K562 (cell line): ENCODE measurements at regions not wholly inside any gene's neighbourhood (a gene's known extent, or its start where the extent isn't known, plus 50 kb on each side); places are given as distances from the start of the nearest gene placed in this dataset.

Experiments used
- ATF7 ChIP-seq: fragments of 450-650 bp; IDR thresholded peaks from 2 replicates; pipeline ENCODE4 v1.7.1; 2014; ENCODE audit warnings: mild to moderate bottlenecking, moderate library complexity
- FOXA3 ChIP-seq, 2 experiments: fragments of 450-650 bp in 1 of 2; sonication (generic) in 1 of 2; formaldehyde crosslinking; IDR thresholded peaks in 1 of 2; conservative IDR thresholded peaks in 1 of 2; 2 replicates each; pipeline versions ENCODE4 v1.4.0 to v1.8.0; 2020 to 2022; ENCODE audit warnings: mild to moderate bottlenecking in 2 of 2, missing genetic modification reagents in 1 of 2
- ZNF121 ChIP-seq: sonication (generic); formaldehyde crosslinking; conservative IDR thresholded peaks from 2 replicates; pipeline ENCODE4 v1.8.0; 2022; ENCODE audit warnings: missing genetic modification reagents
- ZNF639 ChIP-seq, 2 experiments: fragments of 200-800 bp in 1 of 2; sonication (Bioruptor generic) in 1 of 2; sonication (generic) in 1 of 2; formaldehyde crosslinking in 1 of 2; IDR thresholded peaks in 1 of 2; conservative IDR thresholded peaks in 1 of 2; 2 replicates each; pipeline versions ENCODE4 v1.5.0 to v1.6.1; 2016 to 2020; ENCODE audit warnings: missing compliant biosample characterization in 1 of 2, missing genetic modification characterization in 1 of 2, missing genetic modification reagents in 1 of 2
- TF ChIP-seq, protein P1 (sequence below), 3 experiments: IDR thresholded peaks in 2 of 3; conservative IDR thresholded peaks in 1 of 3; 2 replicates each; pipeline ENCODE4 v1.5.1; 2011 to 2012; ENCODE audit warnings: low read length in 3 of 3, mild to moderate bottlenecking in 3 of 3, control low read depth in 2 of 3, improper control_type of control experiment in 1 of 3, inconsistent platforms in 1 of 3, low read depth in 1 of 3, mixed read lengths in 1 of 3, moderate library complexity in 1 of 3; ENCODE audit not compliant: insufficient read depth in 2 of 3

DNA sequence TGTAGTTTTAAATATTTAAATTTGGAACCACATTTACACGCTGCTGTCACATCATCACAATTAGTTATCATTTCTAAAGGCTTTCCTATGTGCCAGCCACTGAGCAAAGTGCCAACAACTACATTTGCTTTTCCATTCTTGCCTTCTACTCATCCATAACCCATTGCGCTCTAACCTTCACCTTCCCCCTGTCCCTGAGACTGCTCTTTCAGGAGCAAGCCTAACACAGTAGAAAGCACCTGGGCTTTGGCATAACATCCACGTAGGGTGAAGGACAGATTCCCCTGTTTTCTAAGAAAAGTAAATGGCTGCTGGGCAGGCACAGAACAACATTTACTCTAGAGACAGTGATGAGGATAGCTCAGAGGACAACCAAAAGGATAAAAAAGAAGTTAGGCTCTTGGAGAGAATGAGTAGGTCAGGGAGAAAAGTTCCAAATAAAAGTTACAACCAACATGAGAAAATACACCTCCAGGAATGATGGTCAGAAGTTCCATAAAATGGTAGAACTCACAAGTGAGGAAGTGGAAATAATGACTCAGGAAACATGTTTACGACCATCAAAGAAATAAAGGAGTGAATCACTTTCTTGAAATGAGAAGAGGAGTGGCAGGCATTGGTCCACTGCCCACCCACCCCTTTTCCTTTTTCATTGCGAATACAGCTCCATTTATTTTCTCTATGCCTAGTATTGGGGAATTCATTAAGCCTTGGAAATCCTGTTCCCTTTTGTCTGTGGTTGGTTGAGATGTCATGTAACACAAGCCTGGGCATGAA, 77.2 kb downstream of the PFDN4 start:
- TF ChIP-seq, protein P1, sequence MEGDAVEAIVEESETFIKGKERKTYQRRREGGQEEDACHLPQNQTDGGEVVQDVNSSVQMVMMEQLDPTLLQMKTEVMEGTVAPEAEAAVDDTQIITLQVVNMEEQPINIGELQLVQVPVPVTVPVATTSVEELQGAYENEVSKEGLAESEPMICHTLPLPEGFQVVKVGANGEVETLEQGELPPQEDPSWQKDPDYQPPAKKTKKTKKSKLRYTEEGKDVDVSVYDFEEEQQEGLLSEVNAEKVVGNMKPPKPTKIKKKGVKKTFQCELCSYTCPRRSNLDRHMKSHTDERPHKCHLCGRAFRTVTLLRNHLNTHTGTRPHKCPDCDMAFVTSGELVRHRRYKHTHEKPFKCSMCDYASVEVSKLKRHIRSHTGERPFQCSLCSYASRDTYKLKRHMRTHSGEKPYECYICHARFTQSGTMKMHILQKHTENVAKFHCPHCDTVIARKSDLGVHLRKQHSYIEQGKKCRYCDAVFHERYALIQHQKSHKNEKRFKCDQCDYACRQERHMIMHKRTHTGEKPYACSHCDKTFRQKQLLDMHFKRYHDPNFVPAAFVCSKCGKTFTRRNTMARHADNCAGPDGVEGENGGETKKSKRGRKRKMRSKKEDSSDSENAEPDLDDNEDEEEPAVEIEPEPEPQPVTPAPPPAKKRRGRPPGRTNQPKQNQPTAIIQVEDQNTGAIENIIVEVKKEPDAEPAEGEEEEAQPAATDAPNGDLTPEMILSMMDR (IDR thresholded peaks at IDR 0.05 in 2 of 3, conservative IDR thresholded peaks at IDR 0.05 in 1 of 3; ENCODE audit: insufficient read depth in 2 of 3, low read depth in 1 of 3, low read length in 3 of 3) = no peak
- TF ChIP-seq ZNF639 (CRISPR knock-in tag; conservative IDR thresholded peaks at IDR 0.05 in 1 of 2, IDR thresholded peaks at IDR 0.05 in 1 of 2) = no peak
- TF ChIP-seq FOXA3 (CRISPR knock-in tag; conservative IDR thresholded peaks at IDR 0.05 in 1 of 2, IDR thresholded peaks at IDR 0.05 in 1 of 2) = no peak
- no peak for TF ChIP-seq ATF7
- TF ChIP-seq ZNF121 (CRISPR knock-in tag) = no peak
